HuH-7 (cell line): ENCODE measurements at regions not wholly inside any gene's neighbourhood (a gene's known extent, or its start where the extent isn't known, plus 50 kb on each side); places are given as distances from the start of the nearest gene placed in this dataset.
"Not testable (repeated sequence)": the region's sequence is repeated elsewhere in the genome, so short reads cannot be mapped to it uniquely, and the experiment has no call there.

Experiments used
- DNase-seq: peaks from one replicate; pipeline ENCODE4 v3.0.0; 2011; ENCODE audit warnings: low spot score

GRCh38 chr10:85012305-85012704 is 683.9 kb downstream of the CCSER2 start:
- DNase-seq: no peak

- DNase-seq: no peak
These were observed 698.6 kb downstream of the CCSER2 start for GRCh38 chr10:85026878-85027467.

DNA sequence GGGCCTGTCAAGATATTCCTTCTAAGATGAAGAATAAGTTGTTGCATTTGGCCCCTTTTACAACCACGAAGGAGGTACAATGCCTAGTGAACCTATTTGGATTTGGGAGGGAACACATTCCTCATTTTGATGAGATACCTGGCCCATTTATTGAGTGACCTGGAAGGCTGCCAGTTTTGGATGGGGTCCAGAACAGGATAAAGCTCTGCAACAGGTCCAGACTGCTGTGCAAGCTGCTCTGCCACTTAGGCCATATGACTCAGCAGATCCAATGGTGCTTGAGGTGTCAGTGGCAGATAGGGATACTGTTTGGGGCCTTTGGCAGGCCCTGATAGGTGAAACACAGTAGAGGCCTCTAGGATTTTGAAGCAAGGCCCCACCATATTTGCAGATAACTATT is 704.6 kb downstream of the CCSER2 start:
- DNase-seq: no peak

- DNase-seq: no peak
These were observed 708.3 kb downstream of the CCSER2 start for GRCh38 chr10:85036661-85037060.

DNA sequence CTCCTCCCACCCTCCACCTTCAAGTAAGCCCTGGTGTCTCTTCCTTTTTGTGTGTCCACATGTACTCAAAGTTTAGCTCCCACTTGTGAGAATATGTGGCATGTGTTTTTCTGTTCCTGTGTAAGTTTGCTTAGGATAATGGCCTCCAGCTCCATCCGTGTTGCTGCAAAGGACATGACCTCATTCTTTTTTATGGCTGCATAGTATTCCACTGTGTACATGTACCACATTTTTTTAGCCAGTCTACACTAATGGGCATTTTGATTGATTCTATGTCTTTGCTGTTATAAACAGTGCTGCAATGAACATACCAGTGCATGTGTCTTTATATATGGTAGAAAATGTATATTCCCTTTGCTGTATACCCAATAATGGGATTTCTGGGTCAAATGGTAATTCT is 710.9 kb downstream of the CCSER2 start:
- no peak for DNase-seq

DNA sequence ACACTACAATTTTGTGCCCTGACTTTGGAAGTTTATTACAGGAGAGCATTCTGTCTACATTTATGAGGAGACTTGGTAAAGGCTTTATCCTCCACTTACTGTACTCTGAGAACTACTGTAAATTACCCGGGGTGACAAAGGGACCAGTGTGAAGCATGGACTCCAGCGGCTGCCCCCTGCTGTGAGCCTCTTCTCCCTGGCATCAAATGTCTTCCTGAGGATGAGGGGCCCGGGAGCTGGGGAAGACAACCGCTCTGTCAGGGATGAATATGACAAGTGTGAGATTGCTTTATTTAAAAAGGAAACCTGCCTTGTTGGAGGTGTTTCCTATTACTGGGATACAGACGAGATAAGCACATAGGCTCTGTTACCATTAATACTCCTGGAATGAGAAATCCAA is 714.8 kb downstream of the CCSER2 start:
- DNase-seq: no peak

GRCh38 chr10:85045046-85045445 is 716.7 kb downstream of the CCSER2 start:
- no peak for DNase-seq

GRCh38 chr10:85047170-85047834 is 718.9 kb downstream of the CCSER2 start:
- no peak for DNase-seq

- no peak for DNase-seq
These were observed 719.6 kb downstream of the CCSER2 start for GRCh38 chr10:85047979-85048378.

- no peak for DNase-seq
These were observed 720.3 kb downstream of the CCSER2 start for GRCh38 chr10:85048644-85049043.

GRCh38 chr10:85060944-85061343 is 732.6 kb downstream of the CCSER2 start:
- no peak for DNase-seq

- no peak for DNase-seq
These were observed 733.0 kb downstream of the CCSER2 start for GRCh38 chr10:85061401-85061800.

DNA sequence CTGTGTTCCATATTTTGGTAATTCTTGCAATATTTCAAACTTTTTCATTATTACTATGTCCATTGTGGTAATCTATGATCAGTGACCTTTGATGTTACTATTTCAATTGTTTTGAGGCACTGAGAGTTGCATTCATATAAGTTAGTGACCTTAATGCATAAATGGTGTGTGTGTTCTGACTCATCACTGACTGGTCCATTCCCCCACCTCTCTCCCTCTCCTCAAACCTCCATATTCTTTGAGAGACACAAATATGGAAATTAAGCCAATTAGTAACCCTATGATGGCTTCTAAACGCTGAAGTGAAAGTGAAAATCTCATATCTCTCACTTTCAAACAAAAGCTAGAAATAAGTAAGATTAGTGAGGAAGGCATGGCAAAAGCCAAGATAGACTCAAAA is 739.6 kb downstream of the CCSER2 start:
- DNase-seq: no peak

DNA sequence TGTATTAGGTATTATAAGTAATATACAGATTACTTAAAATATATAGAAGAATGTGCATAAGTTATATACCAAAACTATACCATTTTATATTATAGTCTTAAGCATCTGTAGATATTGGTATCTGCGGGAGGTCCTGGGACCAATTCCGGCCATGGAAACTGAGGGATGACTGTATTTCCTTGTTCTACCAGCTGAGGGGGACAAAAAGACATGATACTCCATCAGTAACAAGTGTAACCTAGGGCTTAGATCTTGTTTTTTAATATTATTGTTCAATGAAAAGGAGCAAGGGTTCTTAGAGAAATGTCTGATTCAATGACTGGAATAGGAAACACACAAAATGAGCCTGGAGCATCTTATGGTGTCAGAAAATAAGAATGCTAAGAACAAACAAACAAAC is 752.5 kb downstream of the CCSER2 start:
- no peak for DNase-seq

DNA sequence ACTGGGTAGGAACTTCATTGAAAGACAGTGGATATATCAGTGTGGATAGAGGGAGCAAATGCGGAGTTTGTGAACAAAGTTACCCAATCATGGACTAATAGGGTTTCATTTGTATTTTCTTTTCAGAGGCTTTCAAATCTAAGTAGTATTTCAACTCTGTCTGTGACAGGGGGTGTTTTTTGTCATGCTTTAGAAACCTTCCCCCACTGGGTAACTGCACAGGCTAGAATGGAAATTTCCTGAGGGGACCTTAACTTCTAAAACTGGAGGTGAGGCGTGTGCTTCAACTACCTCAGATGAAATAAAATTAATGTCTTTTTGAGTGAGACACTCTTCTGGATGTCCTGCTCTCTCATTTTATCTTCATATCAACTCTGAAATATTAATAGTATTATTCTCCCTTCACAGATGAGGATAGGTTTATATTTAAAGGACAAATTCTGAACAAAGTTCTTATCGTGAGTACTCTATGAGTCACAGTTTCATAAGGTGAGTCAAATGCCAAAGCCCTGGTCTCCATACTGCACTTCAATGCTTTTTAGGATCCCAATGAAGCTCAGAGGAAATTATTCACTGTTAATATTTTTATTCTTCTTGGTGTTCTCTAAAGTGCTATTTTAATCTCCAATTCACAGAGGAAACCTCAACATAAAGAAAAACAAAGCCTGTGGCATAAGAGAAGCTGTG is 770.6 kb downstream of the CCSER2 start:
- no peak for DNase-seq

DNA sequence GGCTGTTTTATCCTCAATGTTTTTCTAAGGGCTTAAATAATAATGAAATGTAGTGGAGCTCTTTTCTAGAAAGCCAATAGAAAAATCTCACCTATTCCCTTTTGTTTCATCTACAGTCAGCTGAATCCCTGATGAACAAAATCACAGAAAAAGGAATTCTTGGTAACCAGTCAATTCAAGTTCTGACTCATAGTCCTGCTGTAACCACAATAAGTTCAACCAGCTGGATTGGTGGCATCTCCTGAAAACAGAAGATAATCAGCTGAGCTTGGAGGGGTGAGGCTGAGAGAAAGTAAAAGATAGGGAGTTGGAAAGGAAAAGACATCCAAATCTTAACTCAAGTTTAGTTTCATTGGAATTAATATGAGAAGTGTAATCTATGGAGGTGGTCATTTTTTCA is 772.1 kb downstream of the CCSER2 start:
- DNase-seq: no peak

DNA sequence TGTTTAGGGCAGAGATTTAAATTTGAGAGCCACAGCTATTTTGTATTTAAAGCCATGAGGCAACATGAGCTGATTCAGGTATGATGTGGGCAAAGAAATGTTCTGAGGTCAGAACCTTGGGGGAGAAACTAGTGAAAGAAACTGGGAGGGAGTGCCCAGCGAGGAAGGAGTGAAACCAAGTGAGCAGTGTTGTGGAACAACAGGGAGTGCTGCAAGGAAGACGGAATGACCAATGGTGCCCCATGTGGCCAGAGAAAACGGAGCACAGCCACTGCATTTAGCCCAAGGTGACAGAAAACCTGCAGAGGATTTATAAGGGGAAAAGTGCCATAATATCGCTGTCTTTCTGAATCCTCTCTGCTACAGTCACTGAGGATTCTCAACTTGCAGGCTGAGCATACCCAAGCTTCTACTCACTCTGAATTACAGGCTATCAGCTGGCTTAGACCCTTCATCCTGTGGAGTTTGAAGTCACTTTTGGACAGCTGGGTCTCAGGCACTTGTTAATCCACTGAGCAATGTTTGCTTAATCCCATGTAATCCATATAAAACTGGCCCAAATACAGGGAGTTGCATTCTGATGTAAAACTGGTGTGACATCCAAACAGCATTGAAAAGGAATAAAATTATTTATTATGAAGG is 777.3 kb downstream of the CCSER2 start:
- peak; percentile 9 for DNase-seq

DNA sequence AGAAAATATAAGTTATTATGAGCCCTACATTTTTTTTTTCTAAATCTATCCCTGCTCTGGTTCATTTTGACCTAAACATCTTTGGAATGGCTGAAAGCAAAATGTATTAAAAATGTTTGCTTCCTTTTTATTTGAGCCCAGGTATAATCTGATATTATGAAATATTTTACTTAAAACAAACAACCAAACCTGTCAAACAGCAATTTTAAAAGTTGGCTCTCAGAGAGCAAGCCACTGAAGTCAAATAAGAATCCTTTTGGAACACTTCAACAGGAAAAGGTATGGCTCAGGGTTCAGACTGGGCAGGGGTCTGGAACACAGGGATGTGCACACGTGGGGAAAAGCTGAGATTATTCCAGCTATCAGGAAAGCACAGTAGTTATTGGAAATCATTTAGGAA is 782.9 kb downstream of the CCSER2 start:
- DNase-seq: no peak

DNA sequence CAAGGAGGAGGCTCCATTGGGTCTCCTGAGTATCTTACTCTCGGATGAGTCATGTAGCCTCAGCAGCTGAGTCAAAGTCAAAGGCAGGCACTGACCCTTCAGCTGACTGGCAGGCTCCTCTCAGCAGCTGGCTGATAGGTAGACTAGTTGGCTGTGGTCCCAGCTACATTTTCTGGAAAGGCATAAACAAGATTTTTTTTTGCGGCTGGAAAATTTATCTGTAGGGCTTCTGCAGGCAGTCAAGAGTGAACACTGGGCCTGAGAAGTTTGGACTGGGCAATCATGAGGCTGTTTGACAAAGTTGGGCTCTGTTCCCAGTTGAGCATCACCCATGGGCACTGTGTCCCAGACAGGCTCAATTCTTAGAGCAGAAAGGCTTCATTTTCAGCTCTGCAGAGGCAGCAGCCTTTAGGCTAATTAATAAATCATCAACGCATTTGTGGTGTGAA is 796.2 kb downstream of the CCSER2 start:
- no peak for DNase-seq

DNA sequence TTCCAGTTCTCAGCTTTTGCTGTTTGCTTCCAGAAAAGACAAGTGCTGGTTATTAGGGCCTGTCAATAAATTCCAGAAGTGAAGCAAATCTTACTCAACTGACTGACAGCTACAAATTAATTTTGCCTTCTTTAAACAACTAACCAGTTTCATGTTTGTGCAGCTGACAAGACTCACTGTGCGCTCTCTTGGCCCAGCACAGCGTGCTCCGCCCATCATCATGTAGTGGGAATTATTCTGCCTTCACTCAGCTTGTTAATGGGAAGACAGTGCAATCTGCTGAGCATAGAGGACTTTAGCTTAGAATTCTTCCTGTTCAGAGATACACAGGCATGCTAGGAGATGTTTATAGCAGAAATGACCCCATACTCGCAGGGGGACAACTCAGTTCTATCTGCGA is 808.9 kb downstream of the CCSER2 start:
- DNase-seq: no peak

- no peak for DNase-seq
These were observed 809.7 kb downstream of the CCSER2 start for GRCh38 chr10:85138046-85138445.

- DNase-seq: no peak
These were observed 810.7 kb downstream of the CCSER2 start for GRCh38 chr10:85139124-85139523.

DNA sequence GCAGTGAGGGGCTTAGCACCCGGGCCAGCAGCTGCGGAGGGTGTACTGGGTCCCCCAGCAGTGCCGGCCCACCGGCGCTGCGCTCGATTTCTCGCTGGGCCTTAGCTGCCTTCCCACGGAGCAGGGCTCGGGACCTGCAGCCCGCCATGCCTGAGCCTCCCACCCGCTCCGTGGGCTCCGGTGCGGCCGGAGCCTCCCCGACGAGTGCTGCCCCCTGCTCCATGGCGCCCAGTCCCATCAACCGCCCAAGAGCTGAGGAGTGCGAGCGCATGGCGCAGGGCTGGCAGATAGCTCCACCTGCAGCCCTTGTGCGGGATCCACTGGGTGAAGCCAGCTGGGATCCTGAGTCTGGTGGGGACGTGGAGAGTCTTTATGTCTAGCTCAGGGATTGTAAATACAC is 813.1 kb downstream of the CCSER2 start:
- not testable (repeated sequence) for DNase-seq
